HG02973 (cell line): ENCODE measurements at regions not wholly inside any gene's neighbourhood (a gene's known extent, or its start where the extent isn't known, plus 50 kb on each side); places are given as distances from the start of the nearest gene placed in this dataset.
A peak's percentile ranks its signal among the peaks of the same experiment; 100 is the strongest.

Experiments used
- ATAC-seq: cut with Tn5 transposase; IDR thresholded peaks from one replicate; pipeline ENCODE4 v1.9.1; 2021; ENCODE audit warnings: moderate library complexity; ENCODE audit not compliant: unreplicated experiment

- ATAC-seq = no peak
These were observed 87.9 kb upstream of the HMCN1 start for GRCh38 chr1:185646202-185646683.

- ATAC-seq = no peak
These were observed 88.5 kb upstream of the HMCN1 start for GRCh38 chr1:185645686-185646085.

- no peak for ATAC-seq
These were observed 89.0 kb upstream of the HMCN1 start for GRCh38 chr1:185645162-185645640.

GRCh38 chr1:185644531-185644930 is 89.7 kb upstream of the HMCN1 start:
- ATAC-seq = no peak

- ATAC-seq = peak; percentile 100
These were observed 97.3 kb upstream of the HMCN1 start for GRCh38 chr1:185636848-185637247.

GRCh38 chr1:185634704-185635103 is 99.5 kb upstream of the HMCN1 start:
- no peak for ATAC-seq

- no peak for ATAC-seq
These were observed 101.3 kb upstream of the HMCN1 start for GRCh38 chr1:185632659-185633423.

GRCh38 chr1:185631843-185632242 is 102.3 kb upstream of the HMCN1 start:
- no peak for ATAC-seq

- no peak for ATAC-seq
These were observed 106.3 kb upstream of the HMCN1 start for GRCh38 chr1:185627761-185628501.

GRCh38 chr1:185627171-185627570 is 107.0 kb upstream of the HMCN1 start:
- ATAC-seq = no peak

- no peak for ATAC-seq
These were observed 107.8 kb upstream of the HMCN1 start for GRCh38 chr1:185626344-185626743.

- ATAC-seq = no peak
These were observed 123.2 kb upstream of the HMCN1 start for GRCh38 chr1:185610954-185611353.

- peak; percentile 68 for ATAC-seq
These were observed 126.0 kb upstream of the HMCN1 start for GRCh38 chr1:185608177-185608576.

- peak; percentile 42 for ATAC-seq
These were observed 131.0 kb upstream of the HMCN1 start for GRCh38 chr1:185603158-185603557.

GRCh38 chr1:185601189-185601588 is 133.0 kb upstream of the HMCN1 start:
- peak; percentile 63 for ATAC-seq

- no peak for ATAC-seq
These were observed 133.6 kb upstream of the HMCN1 start for GRCh38 chr1:185600641-185601040.

GRCh38 chr1:185598332-185598731 is 135.9 kb upstream of the HMCN1 start:
- ATAC-seq = no peak

- peak; percentile 64 for ATAC-seq
These were observed 138.1 kb upstream of the HMCN1 start for GRCh38 chr1:185595835-185596667.

- ATAC-seq = no peak
These were observed 139.3 kb upstream of the HMCN1 start for GRCh38 chr1:185594786-185595410.

GRCh38 chr1:185593271-185593670 is 140.9 kb upstream of the HMCN1 start:
- no peak for ATAC-seq

GRCh38 chr1:185585770-185586169 is 148.4 kb upstream of the HMCN1 start:
- ATAC-seq = no peak
